IPS-15b (cell line): ENCODE measurements at regions not wholly inside any gene's neighbourhood (a gene's known extent, or its start where the extent isn't known, plus 50 kb on each side); places are given as distances from the start of the nearest gene placed in this dataset.
"Not testable (repeated sequence)": the region's sequence is repeated elsewhere in the genome, so short reads cannot be mapped to it uniquely, and the experiment has no call there.

ENCODE experiments used
- H3K27me3 ChIP-seq: one replicate; pipeline ENCODE4 v1.6.1; 2013; ENCODE audit warnings: low read length; ENCODE audit not compliant: control insufficient read depth, insufficient read depth
- H3K36me3 ChIP-seq: one replicate; pipeline ENCODE4 v1.6.1; 2013; ENCODE audit warnings: low read length; ENCODE audit not compliant: control insufficient read depth, insufficient read depth
- H3K4me1 ChIP-seq: one replicate; pipeline ENCODE4 v1.6.1; 2013; ENCODE audit warnings: mild to moderate bottlenecking, low read length; ENCODE audit not compliant: control insufficient read depth, insufficient read depth
- H3K4me3 ChIP-seq: one replicate; pipeline ENCODE4 v1.5.1; 2013; ENCODE audit warnings: low read depth, low read length
- H3K9ac ChIP-seq: one replicate; pipeline ENCODE4 v1.6.1; 2013; ENCODE audit warnings: low read depth, mild to moderate bottlenecking, low read length
- H3K9me3 ChIP-seq: one replicate; pipeline ENCODE4 v1.6.1; 2013; ENCODE audit warnings: mild to moderate bottlenecking, low read length; ENCODE audit not compliant: control insufficient read depth, insufficient read depth

DNA sequence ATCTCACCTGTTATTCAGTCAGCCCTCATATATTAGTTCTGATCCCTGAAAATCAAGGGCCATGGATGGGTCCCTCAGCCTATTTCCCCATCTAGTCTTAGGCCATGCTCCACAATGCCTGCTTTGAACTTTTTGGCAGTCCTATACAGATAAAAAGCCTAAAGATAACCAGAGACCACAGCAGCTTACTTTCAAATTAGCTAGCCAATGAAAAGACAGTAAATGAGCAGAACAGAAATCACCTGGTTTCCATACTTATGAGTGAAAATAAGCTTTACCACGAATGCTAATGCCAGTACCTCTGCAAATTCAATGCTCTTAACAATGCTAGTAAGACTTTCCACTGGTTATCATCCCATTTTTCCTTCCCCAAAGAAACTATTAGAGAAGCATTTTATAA is 141.6 kb upstream of the SPRED1 start:
- Histone ChIP-seq H3K9ac (no peak overlapping the region), H3K9me3 (no peaks in the 10 kb centered on the region), H3K4me3 (no peak overlapping the region), H3K36me3 (no peaks in the 10 kb centered on the region), H3K27me3 (no peaks in the 10 kb centered on the region), H3K4me1 (peaks cover 8% of the 10 kb centered on the region)

- H3K9ac ChIP-seq, result no peak overlapping the region
- no peaks in the 10 kb centered on the region for H3K27me3 ChIP-seq
- H3K9me3 ChIP-seq, result no peaks in the 10 kb centered on the region
- H3K4me1 ChIP-seq, result peaks cover 8% of the 10 kb centered on the region
- H3K4me3 ChIP-seq, result no peak overlapping the region
- no peaks in the 10 kb centered on the region for H3K36me3 ChIP-seq
Observed at GRCh38 chr15:38112406-38112805, 140.2 kb upstream of the SPRED1 start.

DNA sequence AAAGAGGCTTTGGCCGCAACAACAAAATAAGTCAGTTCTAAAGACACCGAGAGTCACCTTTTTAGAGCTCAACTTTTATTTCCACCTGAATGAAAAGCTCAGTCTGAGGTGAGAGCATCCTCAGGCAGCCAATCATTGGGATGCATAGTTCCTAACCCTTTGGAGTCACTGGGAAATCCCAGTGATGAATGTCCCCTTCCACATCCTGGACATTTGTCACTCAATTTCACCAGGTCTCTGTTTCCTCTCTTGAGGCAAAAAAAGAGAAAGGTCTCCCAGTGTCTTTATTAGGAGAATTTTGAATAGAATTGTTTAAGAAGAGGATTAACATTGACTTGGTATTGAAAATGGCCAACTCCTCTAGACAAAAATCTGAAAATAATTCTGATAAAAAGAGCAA is 137.5 kb upstream of the SPRED1 start:
- H3K4me1 ChIP-seq, result peaks cover 8% of the 10 kb centered on the region

DNA sequence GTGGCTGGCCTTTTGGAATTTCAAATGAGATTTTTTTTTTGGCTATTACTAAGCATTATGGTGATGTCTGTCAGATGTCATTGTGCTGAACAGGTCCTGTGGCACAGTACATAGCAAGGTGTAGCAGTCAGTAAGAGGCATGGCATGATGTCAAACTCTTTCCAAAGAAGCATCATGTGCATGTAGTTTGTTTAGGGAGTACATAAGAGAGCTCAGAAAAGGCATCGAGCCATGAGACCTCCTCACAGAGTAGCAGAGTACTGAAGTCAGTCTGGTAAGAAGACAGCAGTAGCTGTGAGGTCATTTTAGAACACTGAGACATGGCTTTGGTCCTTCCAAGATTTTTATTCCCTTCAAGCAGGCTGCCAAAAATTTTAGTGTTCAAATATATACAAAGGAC is 134.9 kb upstream of the SPRED1 start:
- no peaks in the 10 kb centered on the region for H3K36me3 ChIP-seq
- H3K9ac ChIP-seq, result no peak overlapping the region
- H3K9me3 ChIP-seq, result no peaks in the 10 kb centered on the region
- peaks cover 3% of the 10 kb centered on the region for H3K4me1 ChIP-seq
- H3K27me3 ChIP-seq, result no peaks in the 10 kb centered on the region
- no peak overlapping the region for H3K4me3 ChIP-seq

More for the DNA sequence above, 137.5 kb upstream of the SPRED1 start:
- Histone ChIP-seq H3K27me3 (no peaks in the 10 kb centered on the region), H3K9me3 (no peaks in the 10 kb centered on the region), H3K36me3 (no peaks in the 10 kb centered on the region), H3K9ac (no peak overlapping the region), H3K4me3 (no peak overlapping the region)

DNA sequence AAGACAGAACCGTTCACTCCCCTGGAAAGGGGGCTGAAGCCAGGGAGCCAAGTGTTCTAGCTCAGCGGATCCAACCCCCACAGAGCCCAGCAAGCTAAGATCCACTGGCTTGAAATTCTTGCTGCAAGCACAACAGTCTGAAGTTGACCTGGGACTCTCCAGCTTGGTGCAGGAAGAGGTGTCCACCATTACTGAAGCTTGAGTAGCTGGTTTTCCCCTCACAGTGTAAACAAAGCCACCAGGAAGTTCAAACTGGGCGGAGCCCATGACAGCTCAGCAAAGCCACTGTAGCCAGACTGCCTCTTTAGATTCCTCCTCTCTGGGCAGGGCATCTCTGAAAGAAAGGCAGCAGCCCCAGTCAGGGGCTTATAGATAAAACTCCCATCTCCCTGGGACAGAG is 132.8 kb upstream of the SPRED1 start:
- not testable (repeated sequence) for H3K9ac ChIP-seq, H3K27me3 ChIP-seq, H3K4me3 ChIP-seq, H3K9me3 ChIP-seq, H3K4me1 ChIP-seq, H3K36me3 ChIP-seq

- Histone ChIP-seq H3K9me3 (no peaks in the 10 kb centered on the region), H3K4me3 (no peak overlapping the region), H3K4me1 (peaks cover 4% of the 10 kb centered on the region), H3K36me3 (no peaks in the 10 kb centered on the region), H3K27me3 (no peaks in the 10 kb centered on the region), H3K9ac (no peak overlapping the region)
Observed at GRCh38 chr15:38127306-38127771, 125.3 kb upstream of the SPRED1 start.

DNA sequence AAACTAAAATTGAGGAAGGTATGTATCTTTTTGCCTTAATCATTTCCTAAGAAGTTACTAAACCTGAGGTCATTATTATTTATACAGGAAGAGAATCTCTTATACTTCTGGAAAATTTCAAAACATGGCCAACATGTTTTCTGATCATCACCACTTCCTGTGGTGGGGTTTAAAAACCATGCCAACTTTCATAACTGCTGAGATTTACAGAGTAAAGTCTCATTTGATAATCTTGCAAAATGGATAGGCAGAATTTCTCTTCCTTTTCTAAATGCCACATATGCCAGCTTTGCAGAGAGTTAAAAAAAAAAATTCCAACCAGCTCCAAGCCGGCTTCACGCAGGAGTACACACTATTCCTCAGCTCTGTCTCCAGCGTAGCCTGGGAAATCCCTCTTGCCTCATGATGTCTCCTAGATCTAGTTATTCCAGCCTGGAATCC is 124.3 kb upstream of the SPRED1 start:
- H3K9ac ChIP-seq, result no peak overlapping the region
- H3K9me3 ChIP-seq, result no peaks in the 10 kb centered on the region
- no peak overlapping the region for H3K4me3 ChIP-seq
- H3K27me3 ChIP-seq, result no peaks in the 10 kb centered on the region
- H3K4me1 ChIP-seq, result peaks cover 4% of the 10 kb centered on the region
- no peaks in the 10 kb centered on the region for H3K36me3 ChIP-seq

GRCh38 chr15:38128921-38129320 is 123.7 kb upstream of the SPRED1 start:
- no peak overlapping the region for H3K4me3 ChIP-seq

DNA sequence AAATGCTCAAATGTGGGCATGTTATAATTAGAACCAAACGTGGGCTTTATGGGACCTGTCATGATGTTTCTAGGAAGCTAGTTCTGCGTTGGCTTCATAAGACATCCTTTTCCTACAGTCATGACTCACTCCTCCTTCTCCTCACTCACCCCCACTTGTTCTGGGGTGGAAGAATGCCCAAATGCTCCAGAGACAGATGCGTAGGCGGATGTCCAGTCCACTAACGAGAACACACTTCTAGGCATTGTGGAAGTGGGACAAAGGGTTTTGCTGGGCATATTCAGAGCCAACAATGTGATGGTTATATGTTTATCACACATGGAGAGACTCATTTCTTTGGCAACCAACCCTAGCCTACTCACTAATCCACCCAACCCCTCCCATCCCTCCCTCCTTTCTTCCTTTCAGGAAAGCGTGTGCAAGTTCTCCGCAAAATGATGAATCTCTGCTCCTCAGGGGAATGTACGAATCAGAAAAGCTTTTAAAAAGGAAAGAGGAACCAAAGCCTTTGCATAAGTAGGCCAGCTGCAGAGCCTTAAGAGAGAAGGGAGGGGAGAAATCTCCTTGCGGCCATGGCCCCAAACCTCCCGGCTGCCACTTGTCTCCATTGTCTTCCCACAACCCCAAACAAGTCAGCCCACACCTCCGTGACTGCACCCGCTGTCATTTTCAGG is 123.0 kb upstream of the SPRED1 start:
- no peak overlapping the region for H3K9ac ChIP-seq
- peaks cover 4% of the 10 kb centered on the region for H3K4me1 ChIP-seq
- H3K36me3 ChIP-seq, result no peaks in the 10 kb centered on the region
- no peaks in the 10 kb centered on the region for H3K27me3 ChIP-seq
- H3K4me3 ChIP-seq, result no peak overlapping the region
- H3K9me3 ChIP-seq, result no peaks in the 10 kb centered on the region

More at GRCh38 chr15:38128921-38129320, 123.7 kb upstream of the SPRED1 start:
- no peaks in the 10 kb centered on the region for H3K9me3 ChIP-seq
- H3K9ac ChIP-seq, result no peak overlapping the region
- no peaks in the 10 kb centered on the region for H3K27me3 ChIP-seq
- no peaks in the 10 kb centered on the region for H3K36me3 ChIP-seq
- H3K4me1 ChIP-seq, result peaks cover 4% of the 10 kb centered on the region

GRCh38 chr15:38130205-38130567 is 122.5 kb upstream of the SPRED1 start:
- Histone ChIP-seq H3K27me3 (no peaks in the 10 kb centered on the region), H3K4me3 (no peak overlapping the region), H3K36me3 (no peaks in the 10 kb centered on the region), H3K4me1 (peaks cover 4% of the 10 kb centered on the region), H3K9ac (no peak overlapping the region), H3K9me3 (no peaks in the 10 kb centered on the region)

GRCh38 chr15:38130740-38131498 is 121.7 kb upstream of the SPRED1 start:
- Histone ChIP-seq H3K9me3 (no peaks in the 10 kb centered on the region), H3K27me3 (no peaks in the 10 kb centered on the region), H3K9ac (no peak overlapping the region), H3K4me3 (no peak overlapping the region), H3K36me3 (no peaks in the 10 kb centered on the region), H3K4me1 (peaks cover 4% of the 10 kb centered on the region)

DNA sequence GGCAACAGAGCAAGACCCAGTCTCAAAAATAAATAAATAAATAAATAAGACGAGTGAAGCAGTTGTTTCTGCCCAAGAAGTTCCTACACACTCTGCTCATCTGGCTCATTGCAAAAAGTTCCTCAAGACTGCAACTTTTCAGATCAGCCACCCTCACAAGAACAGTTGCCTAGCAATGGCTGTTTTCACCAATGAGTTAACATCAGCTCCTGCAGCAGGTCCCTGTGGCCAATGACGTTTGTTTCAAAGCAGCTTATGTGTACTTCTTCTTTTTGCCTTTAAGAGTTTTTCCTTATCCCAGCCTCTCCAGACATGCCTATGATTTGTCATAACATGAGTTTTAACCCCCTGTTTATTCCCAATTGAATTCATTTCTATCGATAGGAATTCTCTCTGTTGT is 118.4 kb upstream of the SPRED1 start:
- H3K4me3 ChIP-seq, result no peak overlapping the region
- peaks cover 4% of the 10 kb centered on the region for H3K4me1 ChIP-seq
- H3K9ac ChIP-seq, result no peak overlapping the region
- no peaks in the 10 kb centered on the region for H3K9me3 ChIP-seq
- H3K27me3 ChIP-seq, result no peaks in the 10 kb centered on the region
- H3K36me3 ChIP-seq, result no peaks in the 10 kb centered on the region
